PFSK-1 (cell line): ENCODE measurements at regions not wholly inside any gene's neighbourhood (a gene's known extent, or its start where the extent isn't known, plus 50 kb on each side); places are given as distances from the start of the nearest gene placed in this dataset.

Experiments
- FOXP2 ChIP-seq: optimal IDR thresholded peaks from 2 replicates; pipeline ENCODE3; 2011; ENCODE audit warnings: borderline replicate concordance, control low read depth, inconsistent platforms; ENCODE audit not compliant: insufficient read depth; ENCODE audit errors: extremely low read length, extremely low read depth
- POLR2AphosphoS5 ChIP-seq: IDR thresholded peaks from 2 replicates; pipeline ENCODE4 v1.6.1; 2012; ENCODE audit warnings: low read depth, mild to moderate bottlenecking, control low read depth, low read length, moderate library complexity
- SIN3A ChIP-seq: IDR thresholded peaks from 2 replicates; pipeline ENCODE4 v1.6.1; 2012; ENCODE audit warnings: mild to moderate bottlenecking, low read length, moderate library complexity, borderline replicate concordance; ENCODE audit not compliant: insufficient read depth
- TAF1 ChIP-seq: IDR thresholded peaks from 2 replicates; pipeline ENCODE4 v1.6.1; 2012; ENCODE audit warnings: low read length, control low read depth, borderline replicate concordance; ENCODE audit not compliant: insufficient read depth
- TF ChIP-seq, protein P1 (sequence below), 2 experiments: IDR thresholded peaks; 2 replicates each; pipeline versions ENCODE4 v1.6.1 to v1.8.0; 2011 to 2012; ENCODE audit warnings: low read depth in 2 of 2, low read length in 2 of 2, control low read depth in 1 of 2, inconsistent platforms in 1 of 2, mild to moderate bottlenecking in 1 of 2, moderate library complexity in 1 of 2; ENCODE audit not compliant: insufficient read depth in 1 of 2

DNA sequence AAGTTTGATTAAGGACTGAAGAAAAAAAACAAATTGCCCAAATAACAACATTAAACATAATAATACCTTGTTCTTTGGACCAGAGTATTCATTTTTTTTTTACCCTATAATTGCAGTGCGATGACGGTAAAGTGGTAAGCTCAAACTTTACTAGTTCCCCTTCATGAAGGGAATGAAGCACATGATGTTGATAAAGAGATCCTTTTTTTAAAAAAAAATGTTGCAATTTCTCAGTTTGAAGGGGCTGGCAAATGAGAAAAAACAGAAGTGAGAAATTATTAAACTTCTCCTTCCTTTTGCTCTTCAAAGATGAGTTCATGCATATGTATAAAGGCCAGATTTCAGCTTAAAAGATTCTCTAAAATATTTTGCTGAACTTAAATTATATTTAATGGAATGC, 231.7 kb downstream of the C4orf33 start:
- TF ChIP-seq, protein P1, sequence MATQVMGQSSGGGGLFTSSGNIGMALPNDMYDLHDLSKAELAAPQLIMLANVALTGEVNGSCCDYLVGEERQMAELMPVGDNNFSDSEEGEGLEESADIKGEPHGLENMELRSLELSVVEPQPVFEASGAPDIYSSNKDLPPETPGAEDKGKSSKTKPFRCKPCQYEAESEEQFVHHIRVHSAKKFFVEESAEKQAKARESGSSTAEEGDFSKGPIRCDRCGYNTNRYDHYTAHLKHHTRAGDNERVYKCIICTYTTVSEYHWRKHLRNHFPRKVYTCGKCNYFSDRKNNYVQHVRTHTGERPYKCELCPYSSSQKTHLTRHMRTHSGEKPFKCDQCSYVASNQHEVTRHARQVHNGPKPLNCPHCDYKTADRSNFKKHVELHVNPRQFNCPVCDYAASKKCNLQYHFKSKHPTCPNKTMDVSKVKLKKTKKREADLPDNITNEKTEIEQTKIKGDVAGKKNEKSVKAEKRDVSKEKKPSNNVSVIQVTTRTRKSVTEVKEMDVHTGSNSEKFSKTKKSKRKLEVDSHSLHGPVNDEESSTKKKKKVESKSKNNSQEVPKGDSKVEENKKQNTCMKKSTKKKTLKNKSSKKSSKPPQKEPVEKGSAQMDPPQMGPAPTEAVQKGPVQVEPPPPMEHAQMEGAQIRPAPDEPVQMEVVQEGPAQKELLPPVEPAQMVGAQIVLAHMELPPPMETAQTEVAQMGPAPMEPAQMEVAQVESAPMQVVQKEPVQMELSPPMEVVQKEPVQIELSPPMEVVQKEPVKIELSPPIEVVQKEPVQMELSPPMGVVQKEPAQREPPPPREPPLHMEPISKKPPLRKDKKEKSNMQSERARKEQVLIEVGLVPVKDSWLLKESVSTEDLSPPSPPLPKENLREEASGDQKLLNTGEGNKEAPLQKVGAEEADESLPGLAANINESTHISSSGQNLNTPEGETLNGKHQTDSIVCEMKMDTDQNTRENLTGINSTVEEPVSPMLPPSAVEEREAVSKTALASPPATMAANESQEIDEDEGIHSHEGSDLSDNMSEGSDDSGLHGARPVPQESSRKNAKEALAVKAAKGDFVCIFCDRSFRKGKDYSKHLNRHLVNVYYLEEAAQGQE (IDR thresholded peaks at IDR 0.05; ENCODE audit: insufficient read depth in 1 of 2, low read depth in 2 of 2, low read length in 2 of 2), result no peak
- TF ChIP-seq FOXP2 (no peak), TAF1 (no peak), POLR2AphosphoS5 (no peak), SIN3A (no peak)

DNA sequence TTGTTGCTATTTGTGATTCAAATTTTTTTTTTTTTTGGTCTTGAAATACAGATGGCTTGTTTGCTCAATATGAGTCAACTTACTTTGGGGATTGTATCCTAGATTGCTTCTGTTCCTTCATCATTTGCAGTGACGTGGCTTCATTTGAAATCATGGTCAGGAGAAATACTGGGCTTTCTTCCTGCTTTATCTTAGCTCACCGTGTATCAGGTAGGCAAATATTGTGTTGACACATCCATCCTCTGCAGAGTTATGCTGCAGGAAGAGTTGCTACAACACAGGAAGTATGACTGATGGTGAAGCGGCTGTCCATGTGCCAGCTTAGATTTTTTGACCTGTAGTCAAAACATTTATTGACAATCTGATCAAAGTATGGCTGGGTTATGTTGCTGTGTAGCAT, 232.2 kb downstream of the C4orf33 start:
- TF ChIP-seq, protein P1 (IDR thresholded peaks at IDR 0.05; ENCODE audit: insufficient read depth in 1 of 2, low read depth in 2 of 2, low read length in 2 of 2), result no peak
- TF ChIP-seq FOXP2 (no peak), POLR2AphosphoS5 (no peak), SIN3A (no peak), TAF1 (no peak)

DNA sequence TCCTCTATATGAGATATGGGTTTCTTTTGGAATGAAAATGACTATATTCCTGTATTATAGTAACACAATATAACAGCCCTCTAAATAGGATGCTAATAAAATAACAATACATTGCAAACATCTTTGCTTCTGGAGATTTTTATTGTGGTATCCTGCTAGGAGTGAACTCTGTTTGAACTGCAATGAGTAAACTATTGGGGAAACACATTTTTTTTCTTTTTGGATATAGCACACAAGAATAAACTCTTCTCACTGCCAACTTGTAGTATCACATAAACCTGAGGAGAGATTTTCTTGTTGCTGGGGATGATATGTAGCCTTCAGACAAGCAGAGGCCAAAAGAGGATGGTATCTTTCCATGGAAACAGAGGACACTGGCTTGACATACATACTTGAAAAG, 238.2 kb downstream of the C4orf33 start:
- TF ChIP-seq TAF1 (no peak), FOXP2 (no peak), SIN3A (no peak), POLR2AphosphoS5 (no peak)
- TF ChIP-seq, protein P1 (IDR thresholded peaks at IDR 0.05; ENCODE audit: insufficient read depth in 1 of 2, low read depth in 2 of 2, low read length in 2 of 2), result no peak

- TF ChIP-seq TAF1 (no peak), SIN3A (no peak), POLR2AphosphoS5 (no peak), FOXP2 (no peak)
- TF ChIP-seq, protein P1 (IDR thresholded peaks at IDR 0.05; ENCODE audit: insufficient read depth in 1 of 2, low read depth in 2 of 2, low read length in 2 of 2), result no peak
Observed at GRCh38 chr4:129335276-129335675, 239.3 kb downstream of the C4orf33 start.

GRCh38 chr4:129335818-129336217, 239.9 kb downstream of the C4orf33 start:
- TF ChIP-seq SIN3A, result no peak
- no peak for TF ChIP-seq POLR2AphosphoS5
- TF ChIP-seq TAF1, result no peak
- TF ChIP-seq, protein P1 (IDR thresholded peaks at IDR 0.05; ENCODE audit: insufficient read depth in 1 of 2, low read depth in 2 of 2, low read length in 2 of 2), result no peak
- no peak for TF ChIP-seq FOXP2
